ENCODE measurements at regions not wholly inside any gene's neighbourhood (a gene's known extent, or its start where the extent isn't known, plus 50 kb on each side); places are given as distances from the start of the nearest gene placed in this dataset.

GRCh38 chr12:84785951-84786350 lies 126.6 kb downstream of the SLC6A15 start:
- WGBS, 2 donors, result 38 to 42% methylated on average over 1 of the region's 1 CpG
- Histone ChIP-seq H3K4me1 (ENCODE audit: control insufficient read depth in 2 of 2, insufficient read depth in 2 of 2, low read length in 1 of 2) (no peaks in the 10 kb centered on the region), H3K4me3 (ENCODE audit: low read depth in 1 of 2, low read length in 2 of 2) (no peak overlapping the region), H3K36me3 (ENCODE audit: control insufficient read depth in 2 of 2, insufficient read depth in 2 of 2, low read length in 1 of 2) (no peaks in the 10 kb centered on the region), H3K9me3 (ENCODE audit: control insufficient read depth in 2 of 2, insufficient read depth in 1 of 2, low read depth in 1 of 2, low read length in 1 of 2) (no peaks in the 10 kb centered on the region), H3K27me3 (ENCODE audit: control insufficient read depth in 1 of 2, insufficient read depth in 2 of 2, low read length in 2 of 2) (no peaks in the 10 kb centered on the region), H3K27ac (ENCODE audit: low read depth in 2 of 2, low read length in 1 of 2) (no peak overlapping the region)

GRCh38 chr12:84785281-84785680 lies 127.3 kb downstream of the SLC6A15 start:
- 45 to 46% methylated on average over 1 of the region's 1 CpG for WGBS, 2 donors
- H3K4me3 ChIP-seq (ENCODE audit: low read depth in 1 of 2, low read length in 2 of 2), result no peak overlapping the region
- H3K36me3 ChIP-seq (ENCODE audit: control insufficient read depth in 2 of 2, insufficient read depth in 2 of 2, low read length in 1 of 2), result no peaks in the 10 kb centered on the region
- H3K27ac ChIP-seq (ENCODE audit: low read depth in 2 of 2, low read length in 1 of 2), result no peak overlapping the region
- H3K27me3 ChIP-seq (ENCODE audit: control insufficient read depth in 1 of 2, insufficient read depth in 2 of 2, low read length in 2 of 2), result no peaks in the 10 kb centered on the region
- no peaks in the 10 kb centered on the region for H3K4me1 ChIP-seq (ENCODE audit: control insufficient read depth in 2 of 2, insufficient read depth in 2 of 2, low read length in 1 of 2)
- no peaks in the 10 kb centered on the region for H3K9me3 ChIP-seq (ENCODE audit: control insufficient read depth in 2 of 2, insufficient read depth in 1 of 2, low read depth in 1 of 2, low read length in 1 of 2)

- Histone ChIP-seq H3K27ac (ENCODE audit: low read depth in 2 of 2, low read length in 1 of 2) (no peak overlapping the region), H3K36me3 (ENCODE audit: control insufficient read depth in 2 of 2, insufficient read depth in 2 of 2, low read length in 1 of 2) (no peaks in the 10 kb centered on the region), H3K4me1 (ENCODE audit: control insufficient read depth in 2 of 2, insufficient read depth in 2 of 2, low read length in 1 of 2) (no peaks in the 10 kb centered on the region), H3K4me3 (ENCODE audit: low read depth in 1 of 2, low read length in 2 of 2) (no peak overlapping the region), H3K9me3 (ENCODE audit: control insufficient read depth in 2 of 2, insufficient read depth in 1 of 2, low read depth in 1 of 2, low read length in 1 of 2) (no peaks in the 10 kb centered on the region), H3K27me3 (ENCODE audit: control insufficient read depth in 1 of 2, insufficient read depth in 2 of 2, low read length in 2 of 2) (no peaks in the 10 kb centered on the region)
- 83 to 88% methylated on average over 5 of the region's 5 CpGs for WGBS, 2 donors
Measured at GRCh38 chr12:84779169-84779568, 133.4 kb downstream of the SLC6A15 start.

- H3K27ac ChIP-seq (ENCODE audit: low read depth in 2 of 2, low read length in 1 of 2), result no peak overlapping the region
- no peaks in the 10 kb centered on the region for H3K4me1 ChIP-seq (ENCODE audit: control insufficient read depth in 2 of 2, insufficient read depth in 2 of 2, low read length in 1 of 2)
- WGBS, 2 donors, result 35 to 37% methylated on average over 2 of the region's 2 CpGs
Measured at GRCh38 chr12:84772281-84772680, 140.3 kb downstream of the SLC6A15 start.

GRCh38 chr12:84767079-84767478 lies 145.5 kb downstream of the SLC6A15 start:
- 77 to 85% methylated on average over 1 of the region's 1 CpG for WGBS, 2 donors

More at GRCh38 chr12:84772281-84772680, 140.3 kb downstream of the SLC6A15 start:
- H3K27me3 ChIP-seq (ENCODE audit: control insufficient read depth in 1 of 2, insufficient read depth in 2 of 2, low read length in 2 of 2), result no peaks in the 10 kb centered on the region
- H3K9me3 ChIP-seq (ENCODE audit: control insufficient read depth in 2 of 2, insufficient read depth in 1 of 2, low read depth in 1 of 2, low read length in 1 of 2), result no peaks in the 10 kb centered on the region
- no peak overlapping the region for H3K4me3 ChIP-seq (ENCODE audit: low read depth in 1 of 2, low read length in 2 of 2)
- H3K36me3 ChIP-seq (ENCODE audit: control insufficient read depth in 2 of 2, insufficient read depth in 2 of 2, low read length in 1 of 2), result no peaks in the 10 kb centered on the region

GRCh38 chr12:84766375-84766774 lies 146.2 kb downstream of the SLC6A15 start:
- Histone ChIP-seq H3K36me3 (ENCODE audit: control insufficient read depth in 2 of 2, insufficient read depth in 2 of 2, low read length in 1 of 2) (peaks cover 0 to 2% of the 10 kb centered on the region in 2 donors), H3K4me1 (ENCODE audit: control insufficient read depth in 2 of 2, insufficient read depth in 2 of 2, low read length in 1 of 2) (no peaks in the 10 kb centered on the region), H3K27ac (ENCODE audit: low read depth in 2 of 2, low read length in 1 of 2) (no peak overlapping the region), H3K9me3 (ENCODE audit: control insufficient read depth in 2 of 2, insufficient read depth in 1 of 2, low read depth in 1 of 2, low read length in 1 of 2) (no peaks in the 10 kb centered on the region), H3K27me3 (ENCODE audit: control insufficient read depth in 1 of 2, insufficient read depth in 2 of 2, low read length in 2 of 2) (no peaks in the 10 kb centered on the region), H3K4me3 (ENCODE audit: low read depth in 1 of 2, low read length in 2 of 2) (no peak overlapping the region)

More at GRCh38 chr12:84767079-84767478, 145.5 kb downstream of the SLC6A15 start:
- no peaks in the 10 kb centered on the region for H3K27me3 ChIP-seq (ENCODE audit: control insufficient read depth in 1 of 2, insufficient read depth in 2 of 2, low read length in 2 of 2)
- H3K36me3 ChIP-seq (ENCODE audit: control insufficient read depth in 2 of 2, insufficient read depth in 2 of 2, low read length in 1 of 2), result peaks cover 0 to 2% of the 10 kb centered on the region in 2 donors
- H3K9me3 ChIP-seq (ENCODE audit: control insufficient read depth in 2 of 2, insufficient read depth in 1 of 2, low read depth in 1 of 2, low read length in 1 of 2), result no peaks in the 10 kb centered on the region
- H3K4me1 ChIP-seq (ENCODE audit: control insufficient read depth in 2 of 2, insufficient read depth in 2 of 2, low read length in 1 of 2), result no peaks in the 10 kb centered on the region
- H3K4me3 ChIP-seq (ENCODE audit: low read depth in 1 of 2, low read length in 2 of 2), result no peak overlapping the region
- no peak overlapping the region for H3K27ac ChIP-seq (ENCODE audit: low read depth in 2 of 2, low read length in 1 of 2)

- Histone ChIP-seq H3K4me3 (ENCODE audit: low read depth in 1 of 2, low read length in 2 of 2) (no peak overlapping the region), H3K4me1 (ENCODE audit: control insufficient read depth in 2 of 2, insufficient read depth in 2 of 2, low read length in 1 of 2) (no peaks in the 10 kb centered on the region), H3K9me3 (ENCODE audit: control insufficient read depth in 2 of 2, insufficient read depth in 1 of 2, low read depth in 1 of 2, low read length in 1 of 2) (no peaks in the 10 kb centered on the region), H3K27ac (ENCODE audit: low read depth in 2 of 2, low read length in 1 of 2) (no peak overlapping the region), H3K27me3 (ENCODE audit: control insufficient read depth in 1 of 2, insufficient read depth in 2 of 2, low read length in 2 of 2) (no peaks in the 10 kb centered on the region), H3K36me3 (ENCODE audit: control insufficient read depth in 2 of 2, insufficient read depth in 2 of 2, low read length in 1 of 2) (peaks cover 0 to 2% of the 10 kb centered on the region in 2 donors)
- WGBS, 2 donors, result 56 to 63% methylated on average over 1 of the region's 1 CpG
Measured at GRCh38 chr12:84764001-84764400, 148.6 kb downstream of the SLC6A15 start.

- Histone ChIP-seq H3K4me1 (ENCODE audit: control insufficient read depth in 2 of 2, insufficient read depth in 2 of 2, low read length in 1 of 2) (no peaks in the 10 kb centered on the region), H3K4me3 (ENCODE audit: low read depth in 1 of 2, low read length in 2 of 2) (no peak overlapping the region), H3K9me3 (ENCODE audit: control insufficient read depth in 2 of 2, insufficient read depth in 1 of 2, low read depth in 1 of 2, low read length in 1 of 2) (no peaks in the 10 kb centered on the region), H3K36me3 (ENCODE audit: control insufficient read depth in 2 of 2, insufficient read depth in 2 of 2, low read length in 1 of 2) (peaks cover 0 to 2% of the 10 kb centered on the region in 2 donors), H3K27me3 (ENCODE audit: control insufficient read depth in 1 of 2, insufficient read depth in 2 of 2, low read length in 2 of 2) (no peaks in the 10 kb centered on the region), H3K27ac (ENCODE audit: low read depth in 2 of 2, low read length in 1 of 2) (no peak overlapping the region)
- WGBS, 2 donors, result 21 to 33% methylated on average over 1 of the region's 1 CpG
Measured at GRCh38 chr12:84763107-84763506, 149.5 kb downstream of the SLC6A15 start.

- Histone ChIP-seq H3K36me3 (ENCODE audit: control insufficient read depth in 2 of 2, insufficient read depth in 2 of 2, low read length in 1 of 2) (peaks cover 0 to 2% of the 10 kb centered on the region in 2 donors), H3K27me3 (ENCODE audit: control insufficient read depth in 1 of 2, insufficient read depth in 2 of 2, low read length in 2 of 2) (no peaks in the 10 kb centered on the region), H3K9me3 (ENCODE audit: control insufficient read depth in 2 of 2, insufficient read depth in 1 of 2, low read depth in 1 of 2, low read length in 1 of 2) (no peaks in the 10 kb centered on the region), H3K4me1 (ENCODE audit: control insufficient read depth in 2 of 2, insufficient read depth in 2 of 2, low read length in 1 of 2) (no peaks in the 10 kb centered on the region), H3K4me3 (ENCODE audit: low read depth in 1 of 2, low read length in 2 of 2) (no peak overlapping the region), H3K27ac (ENCODE audit: low read depth in 2 of 2, low read length in 1 of 2) (no peak overlapping the region)
- WGBS, 2 donors, result 66 to 81% methylated on average over 2 of the region's 2 CpGs
Measured at GRCh38 chr12:84760091-84760865, 152.3 kb downstream of the SLC6A15 start.

- H3K4me3 ChIP-seq (ENCODE audit: low read depth in 1 of 2, low read length in 2 of 2), result no peak overlapping the region
- H3K27ac ChIP-seq (ENCODE audit: low read depth in 2 of 2, low read length in 1 of 2), result no peak overlapping the region
- no peaks in the 10 kb centered on the region for H3K27me3 ChIP-seq (ENCODE audit: control insufficient read depth in 1 of 2, insufficient read depth in 2 of 2, low read length in 2 of 2)
- WGBS, 2 donors, result 60 to 74% methylated on average over 1 of the region's 1 CpG
- H3K36me3 ChIP-seq (ENCODE audit: control insufficient read depth in 2 of 2, insufficient read depth in 2 of 2, low read length in 1 of 2), result no peaks in the 10 kb centered on the region
- no peaks in the 10 kb centered on the region for H3K4me1 ChIP-seq (ENCODE audit: control insufficient read depth in 2 of 2, insufficient read depth in 2 of 2, low read length in 1 of 2)
- no peaks in the 10 kb centered on the region for H3K9me3 ChIP-seq (ENCODE audit: control insufficient read depth in 2 of 2, insufficient read depth in 1 of 2, low read depth in 1 of 2, low read length in 1 of 2)
Measured at GRCh38 chr12:84757978-84758377, 154.6 kb downstream of the SLC6A15 start.

Data from esophagus (tissue), 2 donors.